WTC11 (cell line): ENCODE measurements at regions not wholly inside any gene's neighbourhood (a gene's known extent, or its start where the extent isn't known, plus 50 kb on each side); places are given as distances from the start of the nearest gene placed in this dataset.

Experiments
- ATAC-seq: fragments of 200-7000 bp; cut with Tn5 transposase; 2 replicates; pipeline ENCODE4 v1.10.0; 2021; ENCODE audit warnings: mild to moderate bottlenecking, moderate library complexity
- CTCF ChIA-PET: fragments of 300-600 bp; sonication (Branson Sonifier 250); formaldehyde crosslinking; loops from one replicate; lab custom pipeline; 2021; ENCODE audit warnings: antibody characterized with exemption; lab: Charles Lee
- POLR2A ChIA-PET: fragments of 350-600 bp; sonication (Branson Sonifier 250); formaldehyde crosslinking; loops from one replicate; lab custom pipeline; 2021; ENCODE audit warnings: antibody characterized with exemption; lab: Charles Lee
- DNase-seq: peaks from one replicate; pipeline ENCODE4 v3.0.0; 2021; ENCODE audit warnings: low spot score
- H3K27ac Mint-ChIP-seq: 2 replicates; pipeline ENCODE4 v1.8.0; 2021; ENCODE audit warnings: mixed read lengths
- H3K27me3 Mint-ChIP-seq: 2 replicates; pipeline ENCODE4 v1.8.0; 2021; ENCODE audit warnings: low read depth, mild to moderate bottlenecking, moderate library complexity, mixed read lengths
- H3K36me3 Mint-ChIP-seq: 2 replicates; pipeline ENCODE4 v1.8.0; 2021; ENCODE audit warnings: mixed read lengths
- H3K4me1 Mint-ChIP-seq: 2 replicates; pipeline ENCODE4 v1.8.0; 2022; ENCODE audit warnings: mixed read lengths
- H3K4me3 Mint-ChIP-seq: 2 replicates; pipeline ENCODE4 v1.8.0; 2021; ENCODE audit warnings: mild to moderate bottlenecking, moderate library complexity, mixed read lengths
- H3K9me3 Mint-ChIP-seq: 2 replicates; pipeline ENCODE4 v1.8.0; 2021; ENCODE audit warnings: mixed read lengths
- ARID4B ChIP-seq: sonication (generic); formaldehyde crosslinking; IDR thresholded peaks from 2 replicates; pipeline ENCODE4 v1.8.0; 2023; ENCODE audit warnings: missing genetic modification reagents, mild to moderate bottlenecking, borderline replicate concordance
- ETV6 ChIP-seq: sonication (generic); formaldehyde crosslinking; IDR thresholded peaks from 2 replicates; pipeline ENCODE4 v1.8.1; 2022; ENCODE audit warnings: mild to moderate bottlenecking, missing genetic modification reagents
- HMGA2 ChIP-seq: fragments of 250-450 bp; sonication (Bioruptor Pico); IDR thresholded peaks from 2 replicates; pipeline ENCODE4 v1.4.0; 2021; ENCODE audit warnings: mild to moderate bottlenecking, moderate library complexity
- JUN ChIP-seq: sonication (generic); formaldehyde crosslinking; IDR thresholded peaks from 2 replicates; pipeline ENCODE4 v1.8.0; 2023; ENCODE audit warnings: mild to moderate bottlenecking, missing genetic modification reagents
- MYBL2 ChIP-seq: sonication (generic); formaldehyde crosslinking; IDR thresholded peaks from 2 replicates; pipeline ENCODE4 v1.8.1; 2023; ENCODE audit warnings: mild to moderate bottlenecking, moderate library complexity, missing genetic modification reagents
- NFE2L1 ChIP-seq: sonication (generic); formaldehyde crosslinking; IDR thresholded peaks from 2 replicates; pipeline ENCODE4 v1.8.1; 2023; ENCODE audit warnings: missing genetic modification reagents
- NFYB ChIP-seq: sonication (generic); formaldehyde crosslinking; conservative IDR thresholded peaks from 2 replicates; pipeline ENCODE4 v1.8.0; 2022; ENCODE audit warnings: low read depth, missing genetic modification reagents
- NR2C2 ChIP-seq: sonication (generic); formaldehyde crosslinking; IDR thresholded peaks from 2 replicates; pipeline ENCODE4 v1.8.0; 2022; ENCODE audit warnings: mild to moderate bottlenecking, missing genetic modification reagents
- NR3C1 ChIP-seq: sonication (generic); formaldehyde crosslinking; conservative IDR thresholded peaks from 2 replicates; pipeline ENCODE4 v1.8.1; 2023; ENCODE audit warnings: low read depth, mild to moderate bottlenecking, missing genetic modification reagents
- SP1 ChIP-seq: sonication (generic); formaldehyde crosslinking; conservative IDR thresholded peaks from 2 replicates; pipeline ENCODE4 v1.8.1; 2022; ENCODE audit warnings: missing genetic modification reagents
- USF2 ChIP-seq: sonication (generic); formaldehyde crosslinking; IDR thresholded peaks from 2 replicates; pipeline ENCODE4 v1.8.1; 2023; ENCODE audit warnings: mild to moderate bottlenecking, missing genetic modification reagents, moderate library complexity
- ZNF138 ChIP-seq: sonication (generic); formaldehyde crosslinking; conservative IDR thresholded peaks from 2 replicates; pipeline ENCODE4 v1.8.1; 2022; ENCODE audit warnings: mild to moderate bottlenecking, moderate library complexity, missing genetic modification reagents
- ZNF416 ChIP-seq: fragments of 250-450 bp; sonication (Bioruptor Pico); IDR thresholded peaks from 2 replicates; pipeline ENCODE4 v1.9.0; 2021; ENCODE audit warnings: mild to moderate bottlenecking, inconsistent platforms
- TF ChIP-seq, protein P1 (sequence below): fragments of 250-450 bp; sonication (Bioruptor Pico); IDR thresholded peaks from 2 replicates; pipeline ENCODE4 v1.9.0; 2021; ENCODE audit warnings: moderate library complexity, mild to moderate bottlenecking, inconsistent platforms, borderline replicate concordance
- TF ChIP-seq, protein P2 (sequence below): sonication (generic); formaldehyde crosslinking; conservative IDR thresholded peaks from 2 replicates; pipeline ENCODE4 v1.8.1; 2022; ENCODE audit warnings: mild to moderate bottlenecking, missing genetic modification reagents
- TF ChIP-seq, protein P3 (sequence below): fragments of 250-450 bp; sonication (Bioruptor Pico); IDR thresholded peaks from 2 replicates; pipeline ENCODE4 v1.9.0; 2021; ENCODE audit warnings: mild to moderate bottlenecking

DNA sequence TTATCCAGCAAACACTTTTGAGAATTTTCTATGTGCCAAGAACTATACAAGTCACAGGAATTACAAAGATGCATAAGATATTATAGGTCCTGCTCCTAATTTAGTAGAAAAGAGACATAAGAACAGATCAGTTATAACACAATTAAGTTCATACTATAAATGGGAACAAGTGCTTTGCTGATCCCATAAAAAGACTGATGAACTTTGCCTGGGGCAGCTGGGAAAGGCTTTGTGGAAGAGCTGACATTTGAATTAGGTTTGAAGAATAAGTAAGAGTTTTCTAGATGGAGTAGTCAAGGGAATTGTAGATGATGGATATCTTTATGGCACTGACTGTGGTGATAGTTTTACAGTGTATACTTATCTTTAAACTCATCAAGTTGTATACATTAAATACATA is 76.5 kb downstream of the VCAM1 start:
- Mint-ChIP-seq H3K4me3 (no peak overlapping the region), H3K36me3 (peaks cover 8% of the 10 kb centered on the region), H3K9me3 (peaks cover 9% of the 10 kb centered on the region), H3K4me1 (peaks cover 15% of the 10 kb centered on the region)
- ATAC-seq (no peak), DNase-seq (no peak)
- POLR2A ChIA-PET = no interaction called here
- TF ChIP-seq, protein P1, sequence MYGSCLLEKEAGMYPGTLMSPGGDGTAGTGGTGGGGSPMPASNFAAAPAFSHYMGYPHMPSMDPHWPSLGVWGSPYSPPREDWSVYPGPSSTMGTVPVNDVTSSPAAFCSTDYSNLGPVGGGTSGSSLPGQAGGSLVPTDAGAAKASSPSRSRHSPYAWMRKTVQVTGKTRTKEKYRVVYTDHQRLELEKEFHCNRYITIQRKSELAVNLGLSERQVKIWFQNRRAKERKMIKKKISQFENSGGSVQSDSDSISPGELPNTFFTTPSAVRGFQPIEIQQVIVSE = no peak
- TF ChIP-seq, all 79 proteins: peak for 0
- CTCF ChIA-PET = interaction anchor here (0.8 kb wide), 1 partner anchor 332 kb away, joined by 3 read pairs; no protein-coding TSS in a partner anchor
- Mint-ChIP-seq H3K27ac (no peak overlapping the region), H3K27me3 (no peaks in the 10 kb centered on the region; the same call in 1 of the 2 replicates)

DNA sequence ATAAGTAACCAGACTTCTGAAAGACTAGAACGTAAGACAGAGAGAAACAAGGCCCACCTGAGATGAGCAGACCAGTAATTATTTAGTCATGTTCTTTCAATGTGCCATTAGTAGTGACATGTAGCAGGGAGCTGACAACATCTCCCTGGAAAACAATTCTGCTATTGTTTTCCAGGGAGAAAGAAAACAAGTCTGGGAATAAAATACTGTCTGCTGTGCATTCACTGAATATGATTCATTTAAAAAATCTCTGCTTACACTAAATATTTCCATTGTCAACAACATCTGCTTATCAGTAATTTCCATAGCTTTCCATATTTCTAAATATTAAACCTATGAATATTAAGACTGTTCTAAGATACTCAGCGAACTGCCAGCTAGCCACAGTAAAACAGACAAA is 80.0 kb downstream of the VCAM1 start:
- DNase-seq (no peak), ATAC-seq (no peak)
- H3K4me3 Mint-ChIP-seq = no peak overlapping the region
- POLR2A ChIA-PET = no interaction called here
- CTCF ChIA-PET = no interaction called here
- H3K4me1 Mint-ChIP-seq = peaks cover 10% of the 10 kb centered on the region
- no peaks in the 10 kb centered on the region; the same call in 1 of the 2 replicates for H3K27me3 Mint-ChIP-seq
- peaks cover 18% of the 10 kb centered on the region for H3K9me3 Mint-ChIP-seq
- no peak overlapping the region for H3K27ac Mint-ChIP-seq
- TF ChIP-seq ETV6 (CRISPR knock-in tag) (no peak), MYBL2 (CRISPR knock-in tag) (no peak), ARID4B (CRISPR knock-in tag) (no peak), NR2C2 (no peak), SP1 (CRISPR knock-in tag) (no peak), USF2 (CRISPR knock-in tag) (no peak), NFE2L1 (no peak), ZNF138 (CRISPR knock-in tag) (no peak), ZNF416 (CRISPR knock-in tag) (no peak), JUN (CRISPR knock-in tag) (no peak), HMGA2 (no peak), NR3C1 (no peak), NFYB (no peak)
- TF ChIP-seq, protein P2, sequence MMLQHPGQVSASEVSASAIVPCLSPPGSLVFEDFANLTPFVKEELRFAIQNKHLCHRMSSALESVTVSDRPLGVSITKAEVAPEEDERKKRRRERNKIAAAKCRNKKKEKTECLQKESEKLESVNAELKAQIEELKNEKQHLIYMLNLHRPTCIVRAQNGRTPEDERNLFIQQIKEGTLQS (CRISPR knock-in tag) = no peak
- TF ChIP-seq, protein P3, sequence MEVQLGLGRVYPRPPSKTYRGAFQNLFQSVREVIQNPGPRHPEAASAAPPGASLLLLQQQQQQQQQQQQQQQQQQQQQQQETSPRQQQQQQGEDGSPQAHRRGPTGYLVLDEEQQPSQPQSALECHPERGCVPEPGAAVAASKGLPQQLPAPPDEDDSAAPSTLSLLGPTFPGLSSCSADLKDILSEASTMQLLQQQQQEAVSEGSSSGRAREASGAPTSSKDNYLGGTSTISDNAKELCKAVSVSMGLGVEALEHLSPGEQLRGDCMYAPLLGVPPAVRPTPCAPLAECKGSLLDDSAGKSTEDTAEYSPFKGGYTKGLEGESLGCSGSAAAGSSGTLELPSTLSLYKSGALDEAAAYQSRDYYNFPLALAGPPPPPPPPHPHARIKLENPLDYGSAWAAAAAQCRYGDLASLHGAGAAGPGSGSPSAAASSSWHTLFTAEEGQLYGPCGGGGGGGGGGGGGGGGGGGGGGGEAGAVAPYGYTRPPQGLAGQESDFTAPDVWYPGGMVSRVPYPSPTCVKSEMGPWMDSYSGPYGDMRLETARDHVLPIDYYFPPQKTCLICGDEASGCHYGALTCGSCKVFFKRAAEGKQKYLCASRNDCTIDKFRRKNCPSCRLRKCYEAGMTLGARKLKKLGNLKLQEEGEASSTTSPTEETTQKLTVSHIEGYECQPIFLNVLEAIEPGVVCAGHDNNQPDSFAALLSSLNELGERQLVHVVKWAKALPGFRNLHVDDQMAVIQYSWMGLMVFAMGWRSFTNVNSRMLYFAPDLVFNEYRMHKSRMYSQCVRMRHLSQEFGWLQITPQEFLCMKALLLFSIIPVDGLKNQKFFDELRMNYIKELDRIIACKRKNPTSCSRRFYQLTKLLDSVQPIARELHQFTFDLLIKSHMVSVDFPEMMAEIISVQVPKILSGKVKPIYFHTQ (CRISPR knock-in tag) = no peak
- TF ChIP-seq, protein P1 = no peak
- H3K36me3 Mint-ChIP-seq = peaks cover 10% of the 10 kb centered on the region
